A549 (cell line): ENCODE measurements at regions not wholly inside any gene's neighbourhood (a gene's known extent, or its start where the extent isn't known, plus 50 kb on each side); places are given as distances from the start of the nearest gene placed in this dataset.

Experiments used
- ATAC-seq, 2 experiments: fragments of 200-7000 bp in 1 of 2; fragments of >200 bp in 1 of 2; cut with Nextera tagmentation in 1 of 2; cut with Tn5 transposase in 1 of 2; 3 replicates each; pipeline versions ENCODE4 v1.8.0 to v1.9.1; 2018 to 2020; ENCODE audit warnings: mild to moderate bottlenecking in 1 of 2, moderate library complexity in 1 of 2
- CTCF ChIA-PET: fragments of 300-600 bp; sonication (Branson Sonifier 250); formaldehyde crosslinking; extraction: SDS; loops from one replicate; lab custom pipeline; 2021; ENCODE audit warnings: antibody characterized with exemption, inconsistent platforms; lab: Yijun Ruan, JAX
- POLR2A ChIA-PET: fragments of 350-600 bp; formaldehyde crosslinking; extraction: SDS; loops from one replicate; lab custom pipeline; 2021; ENCODE audit warnings: antibody characterized with exemption, inconsistent platforms; lab: Yijun Ruan, JAX
- DNase-seq, 2 experiments: peaks; one replicate each; pipeline versions ENCODE4 v3.0.0 to v3.0.0-alpha.2; 2011 to 2016; ENCODE audit warnings: low read depth in 1 of 2, low spot score in 1 of 2
- FAIRE-seq: peaks from 2 replicates; lab custom pipeline; 2011; peaks lifted over from hg19 to GRCh38; lab: Jason Lieb, UNC
- H3K27ac ChIP-seq, 2 experiments: fragments of >200 bp; sonication (Bioruptor Twin); formaldehyde crosslinking; 3 replicates each; pipeline ENCODE4 v1.5.1; 2016 to 2017
- H3K4me1 ChIP-seq: fragments of >200 bp; sonication (Bioruptor Twin); formaldehyde crosslinking; 3 replicates; pipeline ENCODE4 v1.6.1; 2016
- H3K4me2 ChIP-seq: fragments of >200 bp; sonication (Bioruptor Twin); formaldehyde crosslinking; 3 replicates; pipeline ENCODE4 v1.6.1; 2016
- H3K4me3 ChIP-seq: fragments of >200 bp; sonication (Bioruptor Twin); formaldehyde crosslinking; 3 replicates; pipeline ENCODE4 v1.5.1; 2016
- H3K9me3 ChIP-seq: fragments of >200 bp; sonication (Bioruptor Twin); formaldehyde crosslinking; 3 replicates; pipeline ENCODE4 v1.6.1; 2016
- BHLHE40 ChIP-seq: IDR thresholded peaks from 2 replicates; pipeline ENCODE4 v1.6.1; 2012; ENCODE audit warnings: low read depth, low read length, inconsistent platforms
- CEBPB ChIP-seq, 2 experiments: fragments of >200 bp in 1 of 2; sonication (Bioruptor Twin) in 1 of 2; formaldehyde crosslinking in 1 of 2; IDR thresholded peaks; 2 replicates each; pipeline ENCODE4 v1.6.1; 2012 to 2016
- ESRRA ChIP-seq: fragments of 150-350 bp; IDR thresholded peaks from 2 replicates; pipeline ENCODE4 v1.6.1; 2014; ENCODE audit warnings: mild to moderate bottlenecking, low read length, borderline replicate concordance
- FOSL2 ChIP-seq, 2 experiments: fragments of 450-650 bp in 1 of 2; fragments of >200 bp in 1 of 2; sonication (Bioruptor Twin) in 1 of 2; formaldehyde crosslinking; IDR thresholded peaks; 2 replicates each; pipeline versions ENCODE4 v1.5.0 to v1.6.1; 2016 to 2020; ENCODE audit warnings: mild to moderate bottlenecking in 1 of 2, moderate library complexity in 1 of 2
- JUNB ChIP-seq: fragments of >200 bp; sonication (Bioruptor Twin); formaldehyde crosslinking; IDR thresholded peaks from 2 replicates; pipeline ENCODE4 v1.6.1; 2016
- MAFK ChIP-seq: fragments of 450-650 bp; IDR thresholded peaks from 2 replicates; pipeline ENCODE4 v1.6.1; 2014; ENCODE audit not compliant: partially characterized antibody
- MYC ChIP-seq: IDR thresholded peaks from 2 replicates; pipeline ENCODE4 v1.6.1; 2012; ENCODE audit warnings: mild to moderate bottlenecking, inconsistent platforms, low read length, improper control_type of control experiment, borderline replicate concordance
- NR3C1 ChIP-seq: fragments of >200 bp; sonication (Bioruptor Twin); formaldehyde crosslinking; IDR thresholded peaks from 3 replicates; pipeline ENCODE4 v1.6.1; 2017
- RARB ChIP-seq: fragments of 250-450 bp; sonication (Bioruptor Pico); IDR thresholded peaks from 2 replicates; pipeline ENCODE4 v1.8.0; 2021; ENCODE audit warnings: mild to moderate bottlenecking, moderate library complexity
- SMC3 ChIP-seq: fragments of >200 bp; sonication (Bioruptor Twin); formaldehyde crosslinking; IDR thresholded peaks from 3 replicates; pipeline ENCODE4 v1.6.1; 2018; ENCODE audit warnings: inconsistent platforms
- SREBF2 ChIP-seq: fragments of 450-650 bp; IDR thresholded peaks from 2 replicates; pipeline ENCODE4 v1.6.1; 2014; ENCODE audit warnings: mild to moderate bottlenecking, moderate library complexity
- ZC3H11A ChIP-seq: fragments of 450-650 bp; IDR thresholded peaks from 2 replicates; pipeline ENCODE4 v1.6.1; 2014; ENCODE audit warnings: antibody characterized with exemption, mild to moderate bottlenecking
- WGBS: methylation state at CpG from one replicate; pipeline ENCODE4 v1.1.6; 2017; ENCODE audit errors: missing lambda C conversion rate; 5-methylcytosine and 5-hydroxymethylcytosine counted together
- TF ChIP-seq, protein P1 (sequence below): fragments of 250-450 bp; sonication (Bioruptor Pico); IDR thresholded peaks from 2 replicates; pipeline ENCODE4 v1.5.0; 2021; ENCODE audit warnings: mild to moderate bottlenecking, moderate library complexity, borderline replicate concordance
- TF ChIP-seq, protein P2 (sequence below): fragments of 150-350 bp; IDR thresholded peaks from 2 replicates; pipeline ENCODE4 v1.6.1; 2014; ENCODE audit warnings: low read depth, mild to moderate bottlenecking, low read length
- TF ChIP-seq, protein P3 (sequence below): IDR thresholded peaks from 2 replicates; pipeline ENCODE4 v1.6.1; 2012
- TF ChIP-seq, protein P4 (sequence below): fragments of >200 bp; sonication (Bioruptor Twin); formaldehyde crosslinking; IDR thresholded peaks from 2 replicates; pipeline ENCODE4 v1.6.1; 2016
- TF ChIP-seq, protein P5 (sequence below): IDR thresholded peaks from 2 replicates; pipeline ENCODE4 v1.6.1; 2012

DNA sequence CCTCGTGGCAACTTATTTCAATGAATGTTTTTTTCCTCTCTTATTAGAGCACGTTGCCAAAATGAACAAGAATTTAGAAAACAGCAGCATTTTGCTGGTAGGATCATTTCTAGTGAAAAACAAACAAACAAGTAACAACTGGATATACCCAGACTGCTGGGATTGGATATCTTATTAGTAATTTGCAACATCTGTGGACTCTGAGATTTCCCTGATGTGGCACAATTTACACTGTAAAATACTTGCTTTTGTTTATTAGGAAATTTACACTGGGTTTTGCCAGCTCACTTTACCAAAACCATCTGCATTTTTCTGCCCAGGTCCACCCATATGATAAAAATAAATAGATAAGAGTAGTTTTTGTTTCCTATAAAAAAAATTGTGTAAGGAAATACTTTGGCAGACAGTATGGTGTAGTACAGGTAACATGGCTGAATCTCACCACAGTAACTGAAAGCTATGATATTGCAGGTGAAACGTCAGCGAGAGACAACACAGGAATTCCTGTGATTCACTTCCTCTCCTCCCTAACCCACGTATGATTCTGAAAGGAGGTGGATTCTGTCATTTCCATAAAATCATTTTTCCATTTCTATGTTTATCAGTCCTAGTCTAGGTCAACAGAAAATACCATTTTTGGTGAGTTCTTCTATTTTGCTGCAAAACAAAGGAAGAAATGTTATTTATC is 176.2 kb upstream of the NOVA1 start:
- Histone ChIP-seq H3K4me1 (peaks cover 23% of the 10 kb centered on the region), H3K27ac (peak overlapping the region in 1 of 2 experiments; percentile 29; a peak in 2 of 6 replicates), H3K4me3 (no peak overlapping the region), H3K4me2 (peak overlapping the region; percentile 7; the same call in 1 of the 3 replicates), H3K9me3 (no peaks in the 10 kb centered on the region)
- no peak for TF ChIP-seq FOSL2 (IDR thresholded peaks at IDR 0.05)
- no peak for TF ChIP-seq FOSL2 (CRISPR knock-in tag; IDR thresholded peaks at IDR 0.05)
- TF ChIP-seq MAFK: peak; percentile 6
- ATAC-seq (no peak), FAIRE-seq (no peak), DNase-seq (peak in 1 of 2 experiments; percentile 18)
- ChIA-PET CTCF (no interaction called here), POLR2A (no interaction called here)
- 39% methylated on average over 5 of the region's 5 CpGs for WGBS

DNA sequence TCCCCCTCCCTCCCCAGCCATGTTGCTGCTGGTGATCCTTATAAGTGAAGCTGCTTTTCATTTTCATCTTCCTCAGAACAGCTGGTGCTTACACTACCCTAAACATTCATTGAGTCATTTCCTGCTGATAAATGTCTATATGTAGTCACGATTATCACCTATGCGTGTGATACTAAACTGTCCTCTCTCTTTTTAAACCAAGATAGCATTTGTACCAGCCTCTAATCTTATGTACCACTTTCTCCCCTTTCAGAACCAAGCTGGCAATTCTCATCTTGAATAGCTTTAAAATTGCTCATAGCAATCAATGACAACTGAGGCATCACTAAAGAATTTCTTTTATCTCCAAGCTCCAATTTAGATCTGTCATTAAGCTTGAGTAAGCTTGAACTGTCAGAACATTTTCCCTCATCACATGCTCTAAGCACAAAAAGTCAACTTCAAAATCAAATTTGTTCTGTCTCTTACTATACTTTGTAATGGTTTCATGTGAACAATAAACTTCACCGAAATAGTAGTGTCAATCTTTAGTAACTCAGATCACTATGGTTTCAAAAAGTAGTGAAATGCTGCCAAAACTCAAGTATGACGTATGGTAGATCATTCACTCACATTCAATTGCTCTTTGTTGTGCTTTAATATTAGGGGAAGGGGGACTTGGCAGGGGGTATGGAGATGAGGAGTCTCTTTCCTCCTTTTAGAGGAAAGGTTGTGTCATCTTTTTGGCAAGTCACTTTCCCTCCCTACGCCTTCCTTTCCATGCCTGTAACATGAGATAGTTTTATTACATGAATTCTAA is 178.1 kb upstream of the NOVA1 start:
- Histone ChIP-seq H3K27ac (peak overlapping the region in 1 of 2 experiments; percentile 38; a peak in 3 of 6 replicates), H3K4me2 (peak overlapping the region; percentile 54), H3K4me1 (peaks cover 23% of the 10 kb centered on the region), H3K9me3 (no peaks in the 10 kb centered on the region), H3K4me3 (no peak overlapping the region)
- WGBS: 37% methylated on average over 5 of the region's 5 CpGs
- peak; percentile 39 for FAIRE-seq
- POLR2A ChIA-PET: no interaction called here
- no peak; a peak in 2 of 6 replicates for ATAC-seq
- DNase-seq: peak in 1 of 2 experiments; percentile 0
- no peak for TF ChIP-seq CEBPB (IDR thresholded peaks at IDR 0.05)
- TF ChIP-seq RARB (CRISPR knock-in tag): no peak
- no peak for TF ChIP-seq BHLHE40
- TF ChIP-seq SMC3: no peak
- TF ChIP-seq NR3C1: no peak
- TF ChIP-seq, protein P1, sequence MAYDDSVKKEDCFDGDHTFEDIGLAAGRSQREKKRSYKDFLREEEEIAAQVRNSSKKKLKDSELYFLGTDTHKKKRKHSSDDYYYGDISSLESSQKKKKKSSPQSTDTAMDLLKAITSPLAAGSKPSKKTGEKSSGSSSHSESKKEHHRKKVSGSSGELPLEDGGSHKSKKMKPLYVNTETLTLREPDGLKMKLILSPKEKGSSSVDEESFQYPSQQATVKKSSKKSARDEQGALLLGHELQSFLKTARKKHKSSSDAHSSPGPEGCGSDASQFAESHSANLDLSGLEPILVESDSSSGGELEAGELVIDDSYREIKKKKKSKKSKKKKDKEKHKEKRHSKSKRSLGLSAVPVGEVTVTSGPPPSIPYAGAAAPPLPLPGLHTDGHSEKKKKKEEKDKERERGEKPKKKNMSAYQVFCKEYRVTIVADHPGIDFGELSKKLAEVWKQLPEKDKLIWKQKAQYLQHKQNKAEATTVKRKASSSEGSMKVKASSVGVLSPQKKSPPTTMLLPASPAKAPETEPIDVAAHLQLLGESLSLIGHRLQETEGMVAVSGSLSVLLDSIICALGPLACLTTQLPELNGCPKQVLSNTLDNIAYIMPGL (CRISPR knock-in tag): no peak
- TF ChIP-seq MYC: no peak
- TF ChIP-seq, protein P2, sequence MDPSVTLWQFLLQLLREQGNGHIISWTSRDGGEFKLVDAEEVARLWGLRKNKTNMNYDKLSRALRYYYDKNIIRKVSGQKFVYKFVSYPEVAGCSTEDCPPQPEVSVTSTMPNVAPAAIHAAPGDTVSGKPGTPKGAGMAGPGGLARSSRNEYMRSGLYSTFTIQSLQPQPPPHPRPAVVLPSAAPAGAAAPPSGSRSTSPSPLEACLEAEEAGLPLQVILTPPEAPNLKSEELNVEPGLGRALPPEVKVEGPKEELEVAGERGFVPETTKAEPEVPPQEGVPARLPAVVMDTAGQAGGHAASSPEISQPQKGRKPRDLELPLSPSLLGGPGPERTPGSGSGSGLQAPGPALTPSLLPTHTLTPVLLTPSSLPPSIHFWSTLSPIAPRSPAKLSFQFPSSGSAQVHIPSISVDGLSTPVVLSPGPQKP: no peak
- TF ChIP-seq SREBF2: no peak
- TF ChIP-seq, protein P3, sequence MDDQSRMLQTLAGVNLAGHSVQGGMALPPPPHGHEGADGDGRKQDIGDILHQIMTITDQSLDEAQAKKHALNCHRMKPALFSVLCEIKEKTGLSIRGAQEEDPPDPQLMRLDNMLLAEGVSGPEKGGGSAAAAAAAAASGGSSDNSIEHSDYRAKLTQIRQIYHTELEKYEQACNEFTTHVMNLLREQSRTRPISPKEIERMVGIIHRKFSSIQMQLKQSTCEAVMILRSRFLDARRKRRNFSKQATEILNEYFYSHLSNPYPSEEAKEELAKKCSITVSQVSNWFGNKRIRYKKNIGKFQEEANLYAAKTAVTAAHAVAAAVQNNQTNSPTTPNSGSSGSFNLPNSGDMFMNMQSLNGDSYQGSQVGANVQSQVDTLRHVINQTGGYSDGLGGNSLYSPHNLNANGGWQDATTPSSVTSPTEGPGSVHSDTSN: no peak
- TF ChIP-seq ESRRA: no peak
- TF ChIP-seq JUNB: no peak
- TF ChIP-seq, protein P4, sequence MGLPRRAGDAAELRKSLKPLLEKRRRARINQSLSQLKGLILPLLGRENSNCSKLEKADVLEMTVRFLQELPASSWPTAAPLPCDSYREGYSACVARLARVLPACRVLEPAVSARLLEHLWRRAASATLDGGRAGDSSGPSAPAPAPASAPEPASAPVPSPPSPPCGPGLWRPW: no peak
- CTCF ChIA-PET: no interaction called here

DNA sequence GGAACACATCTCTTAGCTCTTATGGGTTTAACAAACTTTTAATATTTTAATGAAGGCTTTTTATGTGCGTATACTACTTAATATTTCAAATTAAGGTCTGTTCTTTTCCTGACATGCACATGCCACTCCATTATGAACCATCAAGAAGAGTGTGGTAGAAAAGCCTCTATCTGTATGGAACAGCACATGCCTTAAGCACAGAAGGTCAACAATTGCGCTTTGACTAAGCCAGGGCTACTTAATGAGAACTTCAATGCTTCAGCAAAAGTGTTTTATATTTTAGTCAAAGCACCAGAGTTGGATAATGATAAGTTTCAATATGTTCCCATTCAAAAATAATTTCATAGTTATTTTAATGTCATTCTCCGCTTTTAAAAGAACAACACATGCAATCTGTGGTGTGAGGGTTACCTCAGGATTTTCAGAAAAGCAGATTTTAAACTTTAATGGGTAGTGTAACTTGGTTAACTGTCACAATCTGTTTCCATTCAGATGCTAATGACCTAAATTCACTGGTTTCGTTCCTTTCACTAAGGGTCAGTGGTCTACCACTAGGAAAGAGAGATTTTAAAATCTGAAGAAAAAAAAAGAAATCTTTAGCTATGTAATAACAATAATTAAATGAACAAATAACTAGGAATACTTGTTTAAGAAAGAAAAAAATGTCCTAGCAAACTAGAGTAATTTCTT is 193.4 kb upstream of the NOVA1 start:
- CTCF ChIA-PET: no interaction called here
- H3K27ac ChIP-seq: no peak overlapping the region
- ATAC-seq (no peak), FAIRE-seq (no peak), DNase-seq (no peak)
- H3K4me1 ChIP-seq: no peaks in the 10 kb centered on the region
- no peak overlapping the region for H3K4me3 ChIP-seq
- POLR2A ChIA-PET: no interaction called here
- H3K9me3 ChIP-seq: no peaks in the 10 kb centered on the region
- WGBS: 73% methylated on average over 4 of the region's 4 CpGs
- H3K4me2 ChIP-seq: no peak overlapping the region
- TF ChIP-seq MAFK (no peak), RARB (CRISPR knock-in tag) (no peak), ZC3H11A (no peak)
- TF ChIP-seq, protein P5, sequence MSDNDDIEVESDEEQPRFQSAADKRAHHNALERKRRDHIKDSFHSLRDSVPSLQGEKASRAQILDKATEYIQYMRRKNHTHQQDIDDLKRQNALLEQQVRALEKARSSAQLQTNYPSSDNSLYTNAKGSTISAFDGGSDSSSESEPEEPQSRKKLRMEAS: no peak
